SK-N-SH (cell line): ENCODE measurements at regions not wholly inside any gene's neighbourhood (a gene's known extent, or its start where the extent isn't known, plus 50 kb on each side); places are given as distances from the start of the nearest gene placed in this dataset.

Experiments
- GABPA ChIP-seq: IDR thresholded peaks from 2 replicates; pipeline ENCODE4 v1.4.0; 2012; ENCODE audit warnings: low read depth, mild to moderate bottlenecking
- TF ChIP-seq, protein P1 (sequence below): fragments of 150-350 bp; IDR thresholded peaks from 2 replicates; pipeline ENCODE4 v1.6.1; 2017; ENCODE audit warnings: antibody characterized with exemption, low read length, low read depth, borderline replicate concordance

DNA sequence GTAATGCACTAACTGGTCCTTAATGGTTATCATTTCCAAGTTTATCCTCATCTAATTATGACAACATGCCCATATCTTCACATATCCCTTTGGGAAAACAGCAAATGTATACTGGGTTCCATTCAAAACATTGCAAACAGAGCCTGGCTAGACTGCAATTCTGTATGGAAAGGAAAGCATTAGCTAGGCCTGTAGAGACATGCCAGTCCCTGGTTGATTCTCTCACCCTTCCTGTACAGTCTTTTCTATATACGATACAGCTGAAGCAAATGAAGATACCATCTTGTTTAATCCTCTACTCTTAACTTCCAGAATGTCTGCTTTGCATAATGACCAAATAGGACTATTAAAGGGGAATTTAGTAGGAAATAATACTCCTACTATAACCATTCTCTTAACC is 294.4 kb upstream of the MC4R start:
- no peak for TF ChIP-seq GABPA
- TF ChIP-seq, protein P1, sequence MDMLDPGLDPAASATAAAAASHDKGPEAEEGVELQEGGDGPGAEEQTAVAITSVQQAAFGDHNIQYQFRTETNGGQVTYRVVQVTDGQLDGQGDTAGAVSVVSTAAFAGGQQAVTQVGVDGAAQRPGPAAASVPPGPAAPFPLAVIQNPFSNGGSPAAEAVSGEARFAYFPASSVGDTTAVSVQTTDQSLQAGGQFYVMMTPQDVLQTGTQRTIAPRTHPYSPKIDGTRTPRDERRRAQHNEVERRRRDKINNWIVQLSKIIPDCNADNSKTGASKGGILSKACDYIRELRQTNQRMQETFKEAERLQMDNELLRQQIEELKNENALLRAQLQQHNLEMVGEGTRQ: no peak
